ENCODE measurements at regions not wholly inside any gene's neighbourhood (a gene's known extent, or its start where the extent isn't known, plus 50 kb on each side); places are given as distances from the start of the nearest gene placed in this dataset.
"Not testable (repeated sequence)": the region's sequence is repeated elsewhere in the genome, so short reads cannot be mapped to it uniquely, and the experiment has no call there.

DNA sequence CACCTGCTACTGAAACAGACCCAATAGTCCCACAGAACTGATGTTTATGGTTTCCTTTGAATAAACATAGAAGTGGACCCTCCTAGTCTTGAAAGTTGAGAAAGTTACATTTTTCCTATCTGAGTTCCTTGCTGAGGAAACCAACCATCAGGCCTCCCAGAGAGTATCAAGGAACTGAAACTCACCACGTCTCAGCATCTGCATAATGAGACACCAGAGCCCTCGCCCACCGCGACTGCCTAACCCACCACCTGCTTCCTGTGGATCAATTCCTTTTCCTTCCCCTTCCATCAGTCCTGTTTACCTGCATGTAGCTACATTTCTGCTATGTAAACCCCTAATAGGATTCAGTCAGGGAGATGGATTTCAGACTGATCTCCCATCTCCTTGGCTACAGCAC lies 443.2 kb upstream of the TMEM132C start:
- H3K4me3 ChIP-seq (ENCODE audit: low read depth, low read length) = no peak overlapping the region
- no peaks in the 10 kb centered on the region for H3K27me3 ChIP-seq (ENCODE audit: control insufficient read depth, insufficient read depth, low read length)
- DNase-seq (ENCODE audit: low read depth) = no peak
- no peak for TF ChIP-seq CTCF (IDR thresholded peaks at IDR 0.05; ENCODE audit: insufficient read depth, low read length, poor library complexity, severe bottlenecking)
- H3K36me3 ChIP-seq (ENCODE audit: control insufficient read depth, insufficient read depth, low read length) = no peaks in the 10 kb centered on the region

- no peak overlapping the region for H3K4me3 ChIP-seq (ENCODE audit: low read depth, low read length)
- TF ChIP-seq CTCF (IDR thresholded peaks at IDR 0.05; ENCODE audit: insufficient read depth, low read length, poor library complexity, severe bottlenecking) = no peak
Measured at GRCh38 chr12:127829281-127830064, 437.5 kb upstream of the TMEM132C start.

GRCh38 chr12:127830065-127830460 lies 436.9 kb upstream of the TMEM132C start:
- no peak for TF ChIP-seq CTCF (IDR thresholded peaks at IDR 0.05; ENCODE audit: insufficient read depth, low read length, poor library complexity, severe bottlenecking)
- Histone ChIP-seq H3K27me3 (ENCODE audit: control insufficient read depth, insufficient read depth, low read length) (no peaks in the 10 kb centered on the region), H3K4me3 (ENCODE audit: low read depth, low read length) (no peak overlapping the region), H3K36me3 (ENCODE audit: control insufficient read depth, insufficient read depth, low read length) (no peaks in the 10 kb centered on the region)
- no peak for DNase-seq (ENCODE audit: low read depth)

More at GRCh38 chr12:127829281-127830064, 437.5 kb upstream of the TMEM132C start:
- Histone ChIP-seq H3K27me3 (ENCODE audit: control insufficient read depth, insufficient read depth, low read length) (no peaks in the 10 kb centered on the region), H3K36me3 (ENCODE audit: control insufficient read depth, insufficient read depth, low read length) (no peaks in the 10 kb centered on the region)
- DNase-seq (ENCODE audit: low read depth) = no peak

GRCh38 chr12:127830730-127831129 lies 436.2 kb upstream of the TMEM132C start:
- DNase-seq (ENCODE audit: low read depth) = no peak
- no peak for TF ChIP-seq CTCF (IDR thresholded peaks at IDR 0.05; ENCODE audit: insufficient read depth, low read length, poor library complexity, severe bottlenecking)
- H3K36me3 ChIP-seq (ENCODE audit: control insufficient read depth, insufficient read depth, low read length) = no peaks in the 10 kb centered on the region
- H3K4me3 ChIP-seq (ENCODE audit: low read depth, low read length) = no peak overlapping the region
- no peaks in the 10 kb centered on the region for H3K27me3 ChIP-seq (ENCODE audit: control insufficient read depth, insufficient read depth, low read length)

- Histone ChIP-seq H3K27me3 (ENCODE audit: control insufficient read depth, insufficient read depth, low read length) (no peaks in the 10 kb centered on the region), H3K4me3 (ENCODE audit: low read depth, low read length) (no peak overlapping the region), H3K36me3 (ENCODE audit: control insufficient read depth, insufficient read depth, low read length) (no peaks in the 10 kb centered on the region)
- TF ChIP-seq CTCF (IDR thresholded peaks at IDR 0.05; ENCODE audit: insufficient read depth, low read length, poor library complexity, severe bottlenecking) = no peak
- no peak for DNase-seq (ENCODE audit: low read depth)
Measured at GRCh38 chr12:127832172-127832571, 434.8 kb upstream of the TMEM132C start.

DNA sequence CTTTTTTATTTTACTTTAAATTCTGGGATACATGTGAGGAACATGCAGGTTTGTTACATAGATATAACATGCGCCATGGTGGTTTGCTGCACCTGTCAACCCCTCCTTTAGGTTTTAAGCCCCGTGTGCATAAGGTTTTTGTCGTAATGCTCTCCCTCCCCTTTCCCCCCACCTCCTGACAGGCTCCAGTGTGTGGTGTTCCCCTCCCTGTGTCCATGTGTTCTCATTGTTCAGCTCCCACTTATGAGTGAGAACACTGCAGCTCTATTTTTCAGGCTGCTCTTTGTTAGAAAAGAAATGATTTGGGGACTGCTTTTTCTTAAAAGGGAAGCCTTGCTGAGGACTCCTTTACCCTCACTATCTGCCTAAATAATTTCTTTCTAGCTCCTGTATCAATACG lies 430.2 kb upstream of the TMEM132C start:
- DNase-seq (ENCODE audit: low read depth) = not testable (repeated sequence)

More for the DNA sequence above, 430.2 kb upstream of the TMEM132C start:
- not testable (repeated sequence) for H3K27me3 ChIP-seq (ENCODE audit: control insufficient read depth, insufficient read depth, low read length); H3K4me3 ChIP-seq (ENCODE audit: low read depth, low read length); H3K36me3 ChIP-seq (ENCODE audit: control insufficient read depth, insufficient read depth, low read length)
